GM23338 (cell line): ENCODE measurements at regions not wholly inside any gene's neighbourhood (a gene's known extent, or its start where the extent isn't known, plus 50 kb on each side); places are given as distances from the start of the nearest gene placed in this dataset.

Experiments used
- ATAC-seq: fragments of 200-7000 bp; cut with Tn5 transposase; 3 replicates; pipeline ENCODE4 v1.9.1; 2020
- DNase-seq: peaks from one replicate; pipeline ENCODE4 v3.0.0-alpha.2; 2015; ENCODE audit warnings: low spot score
- H2AFZ ChIP-seq: fragments of 200-600 bp; sonication (generic); 2 replicates; pipeline ENCODE4 v1.8.0; 2016; ENCODE audit warnings: antibody characterized with exemption, mild to moderate bottlenecking, moderate library complexity
- H3F3A ChIP-seq: fragments of 200-600 bp; sonication (generic); replicated peaks from 2 replicates; pipeline ENCODE4 v1.8.0; 2017; ENCODE audit warnings: antibody characterized with exemption, mixed run types, low read depth
- H3K27ac ChIP-seq: fragments of 200-600 bp; sonication (generic); 2 replicates; pipeline ENCODE4 v1.6.1; 2016; ENCODE audit warnings: low read depth
- H3K27me3 ChIP-seq: fragments of 200-600 bp; sonication (generic); 2 replicates; pipeline ENCODE4 v1.8.0; 2016; ENCODE audit warnings: mild to moderate bottlenecking, mixed run types, moderate library complexity; ENCODE audit not compliant: insufficient read depth
- H3K36me3 ChIP-seq: fragments of 200-600 bp; sonication (generic); 2 replicates; pipeline ENCODE4 v1.8.0; 2016; ENCODE audit warnings: mild to moderate bottlenecking; ENCODE audit not compliant: insufficient read depth
- H3K4me1 ChIP-seq: fragments of 200-600 bp; sonication (generic); 2 replicates; pipeline ENCODE4 v1.8.0; 2016; ENCODE audit warnings: mild to moderate bottlenecking, moderate library complexity; ENCODE audit not compliant: insufficient read depth
- H3K4me2 ChIP-seq: fragments of 200-600 bp; sonication (generic); 2 replicates; pipeline ENCODE4 v1.7.1; 2017; ENCODE audit warnings: mixed run types
- H3K4me3 ChIP-seq: fragments of 200-600 bp; sonication (generic); 2 replicates; pipeline ENCODE4 v1.6.1; 2016; ENCODE audit warnings: mixed run types
- H3K79me2 ChIP-seq: fragments of 200-600 bp; sonication (generic); replicated peaks from 2 replicates; pipeline ENCODE4 v1.8.0; 2017; ENCODE audit warnings: mild to moderate bottlenecking; ENCODE audit not compliant: insufficient read depth
- H3K9me2 ChIP-seq: fragments of 200-600 bp; sonication (generic); 2 replicates; pipeline ENCODE4 v1.8.0; 2017; ENCODE audit not compliant: insufficient read depth
- H4K20me1 ChIP-seq: fragments of 200-600 bp; sonication (generic); replicated peaks from 2 replicates; pipeline ENCODE4 v1.8.0; 2017; ENCODE audit warnings: mild to moderate bottlenecking; ENCODE audit not compliant: insufficient read depth
- H3K27ac Mint-ChIP-seq: 2 replicates; pipeline ENCODE4 v1.8.0; 2020; ENCODE audit warnings: inconsistent platforms, mild to moderate bottlenecking, moderate library complexity, mixed read lengths
- H3K27me3 Mint-ChIP-seq: 3 replicates; pipeline ENCODE4 v1.8.0; 2022; ENCODE audit warnings: low read depth, mild to moderate bottlenecking, moderate library complexity, mixed read lengths, inconsistent platforms; ENCODE audit not compliant: insufficient read depth, poor library complexity
- H3K36me3 Mint-ChIP-seq: 3 replicates; pipeline ENCODE4 v1.8.0; 2021; ENCODE audit warnings: low read depth, mild to moderate bottlenecking, inconsistent platforms, moderate library complexity, mixed read lengths
- H3K4me1 Mint-ChIP-seq: 3 replicates; pipeline ENCODE4 v1.8.0; 2020; ENCODE audit warnings: mild to moderate bottlenecking, inconsistent platforms, mixed read lengths
- H3K4me3 Mint-ChIP-seq: 3 replicates; pipeline ENCODE4 v1.8.0; 2021; ENCODE audit warnings: moderate library complexity, mild to moderate bottlenecking, inconsistent platforms, mixed read lengths
- H3K9me3 Mint-ChIP-seq: 3 replicates; pipeline ENCODE4 v1.8.0; 2020; ENCODE audit warnings: moderate library complexity, mild to moderate bottlenecking, inconsistent platforms, mixed read lengths
- CREB1 ChIP-seq: fragments of 250-450 bp; sonication (Bioruptor Pico); IDR thresholded peaks from 2 replicates; pipeline ENCODE4 v1.5.0; 2020; ENCODE audit warnings: low read depth, mild to moderate bottlenecking, moderate library complexity
- NANOG ChIP-seq: IDR thresholded peaks from 2 replicates; pipeline ENCODE4 v1.6.1; 2016; ENCODE audit warnings: antibody characterized with exemption, borderline replicate concordance
- REST ChIP-seq: IDR thresholded peaks from one replicate; pipeline ENCODE4 v1.6.1; 2018; ENCODE audit warnings: antibody characterized with exemption; ENCODE audit not compliant: unreplicated experiment
- TF ChIP-seq, protein P1 (sequence below), 2 experiments: fragments of 200-600 bp in 1 of 2; sonication (generic) in 1 of 2; conservative IDR thresholded peaks; 2 replicates each; pipeline versions ENCODE4 v1.5.1 to v1.6.1; 2016 to 2017; ENCODE audit warnings: antibody characterized with exemption in 2 of 2, low read depth in 2 of 2, mild to moderate bottlenecking in 2 of 2, moderate library complexity in 1 of 2
- TF ChIP-seq, protein P2 (sequence below): IDR thresholded peaks from 2 replicates; pipeline ENCODE4 v1.6.1; 2016; ENCODE audit warnings: antibody characterized with exemption
- TF ChIP-seq, protein P3 (sequence below): fragments of 250-450 bp; sonication (Bioruptor Pico); IDR thresholded peaks from 2 replicates; pipeline ENCODE4 v1.5.0; 2020; ENCODE audit warnings: mild to moderate bottlenecking, moderate library complexity

- Histone ChIP-seq H3K4me3 (no peak overlapping the region), H3K27ac (no peak overlapping the region), H3K79me2 (no peaks in the 10 kb centered on the region), H3F3A (no peaks in the 10 kb centered on the region), H4K20me1 (no peaks in the 10 kb centered on the region), H3K36me3 (no peaks in the 10 kb centered on the region), H2AFZ (no peak overlapping the region), H3K27me3 (no peaks in the 10 kb centered on the region), H3K9me2 (no peaks in the 10 kb centered on the region), H3K4me2 (no peak overlapping the region), H3K4me1 (no peaks in the 10 kb centered on the region)
- no peaks in the 10 kb centered on the region for H3K27me3 Mint-ChIP-seq
- TF ChIP-seq, protein P1, sequence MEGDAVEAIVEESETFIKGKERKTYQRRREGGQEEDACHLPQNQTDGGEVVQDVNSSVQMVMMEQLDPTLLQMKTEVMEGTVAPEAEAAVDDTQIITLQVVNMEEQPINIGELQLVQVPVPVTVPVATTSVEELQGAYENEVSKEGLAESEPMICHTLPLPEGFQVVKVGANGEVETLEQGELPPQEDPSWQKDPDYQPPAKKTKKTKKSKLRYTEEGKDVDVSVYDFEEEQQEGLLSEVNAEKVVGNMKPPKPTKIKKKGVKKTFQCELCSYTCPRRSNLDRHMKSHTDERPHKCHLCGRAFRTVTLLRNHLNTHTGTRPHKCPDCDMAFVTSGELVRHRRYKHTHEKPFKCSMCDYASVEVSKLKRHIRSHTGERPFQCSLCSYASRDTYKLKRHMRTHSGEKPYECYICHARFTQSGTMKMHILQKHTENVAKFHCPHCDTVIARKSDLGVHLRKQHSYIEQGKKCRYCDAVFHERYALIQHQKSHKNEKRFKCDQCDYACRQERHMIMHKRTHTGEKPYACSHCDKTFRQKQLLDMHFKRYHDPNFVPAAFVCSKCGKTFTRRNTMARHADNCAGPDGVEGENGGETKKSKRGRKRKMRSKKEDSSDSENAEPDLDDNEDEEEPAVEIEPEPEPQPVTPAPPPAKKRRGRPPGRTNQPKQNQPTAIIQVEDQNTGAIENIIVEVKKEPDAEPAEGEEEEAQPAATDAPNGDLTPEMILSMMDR (conservative IDR thresholded peaks at IDR 0.05; ENCODE audit: low read depth in 2 of 2), result no peak
- ATAC-seq (no peak), DNase-seq (no peak)
- no peaks in the 10 kb centered on the region; the same call in 2 of the 3 replicates for H3K36me3 Mint-ChIP-seq
- 0 out of 3 replicates have a peak, but pooled peaks cover 3% of the 10 kb centered on the region for H3K9me3 Mint-ChIP-seq
- H3K4me1 Mint-ChIP-seq, result no peaks in the 10 kb centered on the region
- no peak overlapping the region for H3K27ac Mint-ChIP-seq
- H3K4me3 Mint-ChIP-seq, result no peak overlapping the region
Measured at GRCh38 chr7:80999100-80999499, 80.2 kb upstream of the SEMA3C start.

- no peak for ATAC-seq
- Histone ChIP-seq H4K20me1 (no peaks in the 10 kb centered on the region), H3K4me2 (no peak overlapping the region), H3F3A (no peaks in the 10 kb centered on the region), H3K4me1 (no peaks in the 10 kb centered on the region), H3K9me2 (no peaks in the 10 kb centered on the region), H3K27me3 (no peaks in the 10 kb centered on the region), H3K27ac (no peak overlapping the region), H3K79me2 (no peaks in the 10 kb centered on the region), H3K36me3 (no peaks in the 10 kb centered on the region), H2AFZ (no peak overlapping the region), H3K4me3 (no peak overlapping the region)
- Mint-ChIP-seq H3K9me3 (0 out of 3 replicates have a peak, but pooled peaks cover 3% of the 10 kb centered on the region), H3K27ac (no peak overlapping the region), H3K4me1 (no peaks in the 10 kb centered on the region), H3K4me3 (no peak overlapping the region), H3K36me3 (no peaks in the 10 kb centered on the region; the same call in 2 of the 3 replicates), H3K27me3 (no peaks in the 10 kb centered on the region)
- no peak for DNase-seq
- TF ChIP-seq CREB1 (CRISPR knock-in tag), result no peak
- TF ChIP-seq, protein P2, sequence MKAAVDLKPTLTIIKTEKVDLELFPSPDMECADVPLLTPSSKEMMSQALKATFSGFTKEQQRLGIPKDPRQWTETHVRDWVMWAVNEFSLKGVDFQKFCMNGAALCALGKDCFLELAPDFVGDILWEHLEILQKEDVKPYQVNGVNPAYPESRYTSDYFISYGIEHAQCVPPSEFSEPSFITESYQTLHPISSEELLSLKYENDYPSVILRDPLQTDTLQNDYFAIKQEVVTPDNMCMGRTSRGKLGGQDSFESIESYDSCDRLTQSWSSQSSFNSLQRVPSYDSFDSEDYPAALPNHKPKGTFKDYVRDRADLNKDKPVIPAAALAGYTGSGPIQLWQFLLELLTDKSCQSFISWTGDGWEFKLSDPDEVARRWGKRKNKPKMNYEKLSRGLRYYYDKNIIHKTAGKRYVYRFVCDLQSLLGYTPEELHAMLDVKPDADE, result no peak
- no peak for TF ChIP-seq REST
- TF ChIP-seq NANOG, result no peak
- TF ChIP-seq, protein P1 (conservative IDR thresholded peaks at IDR 0.05; ENCODE audit: low read depth in 2 of 2), result no peak
- TF ChIP-seq, protein P3, sequence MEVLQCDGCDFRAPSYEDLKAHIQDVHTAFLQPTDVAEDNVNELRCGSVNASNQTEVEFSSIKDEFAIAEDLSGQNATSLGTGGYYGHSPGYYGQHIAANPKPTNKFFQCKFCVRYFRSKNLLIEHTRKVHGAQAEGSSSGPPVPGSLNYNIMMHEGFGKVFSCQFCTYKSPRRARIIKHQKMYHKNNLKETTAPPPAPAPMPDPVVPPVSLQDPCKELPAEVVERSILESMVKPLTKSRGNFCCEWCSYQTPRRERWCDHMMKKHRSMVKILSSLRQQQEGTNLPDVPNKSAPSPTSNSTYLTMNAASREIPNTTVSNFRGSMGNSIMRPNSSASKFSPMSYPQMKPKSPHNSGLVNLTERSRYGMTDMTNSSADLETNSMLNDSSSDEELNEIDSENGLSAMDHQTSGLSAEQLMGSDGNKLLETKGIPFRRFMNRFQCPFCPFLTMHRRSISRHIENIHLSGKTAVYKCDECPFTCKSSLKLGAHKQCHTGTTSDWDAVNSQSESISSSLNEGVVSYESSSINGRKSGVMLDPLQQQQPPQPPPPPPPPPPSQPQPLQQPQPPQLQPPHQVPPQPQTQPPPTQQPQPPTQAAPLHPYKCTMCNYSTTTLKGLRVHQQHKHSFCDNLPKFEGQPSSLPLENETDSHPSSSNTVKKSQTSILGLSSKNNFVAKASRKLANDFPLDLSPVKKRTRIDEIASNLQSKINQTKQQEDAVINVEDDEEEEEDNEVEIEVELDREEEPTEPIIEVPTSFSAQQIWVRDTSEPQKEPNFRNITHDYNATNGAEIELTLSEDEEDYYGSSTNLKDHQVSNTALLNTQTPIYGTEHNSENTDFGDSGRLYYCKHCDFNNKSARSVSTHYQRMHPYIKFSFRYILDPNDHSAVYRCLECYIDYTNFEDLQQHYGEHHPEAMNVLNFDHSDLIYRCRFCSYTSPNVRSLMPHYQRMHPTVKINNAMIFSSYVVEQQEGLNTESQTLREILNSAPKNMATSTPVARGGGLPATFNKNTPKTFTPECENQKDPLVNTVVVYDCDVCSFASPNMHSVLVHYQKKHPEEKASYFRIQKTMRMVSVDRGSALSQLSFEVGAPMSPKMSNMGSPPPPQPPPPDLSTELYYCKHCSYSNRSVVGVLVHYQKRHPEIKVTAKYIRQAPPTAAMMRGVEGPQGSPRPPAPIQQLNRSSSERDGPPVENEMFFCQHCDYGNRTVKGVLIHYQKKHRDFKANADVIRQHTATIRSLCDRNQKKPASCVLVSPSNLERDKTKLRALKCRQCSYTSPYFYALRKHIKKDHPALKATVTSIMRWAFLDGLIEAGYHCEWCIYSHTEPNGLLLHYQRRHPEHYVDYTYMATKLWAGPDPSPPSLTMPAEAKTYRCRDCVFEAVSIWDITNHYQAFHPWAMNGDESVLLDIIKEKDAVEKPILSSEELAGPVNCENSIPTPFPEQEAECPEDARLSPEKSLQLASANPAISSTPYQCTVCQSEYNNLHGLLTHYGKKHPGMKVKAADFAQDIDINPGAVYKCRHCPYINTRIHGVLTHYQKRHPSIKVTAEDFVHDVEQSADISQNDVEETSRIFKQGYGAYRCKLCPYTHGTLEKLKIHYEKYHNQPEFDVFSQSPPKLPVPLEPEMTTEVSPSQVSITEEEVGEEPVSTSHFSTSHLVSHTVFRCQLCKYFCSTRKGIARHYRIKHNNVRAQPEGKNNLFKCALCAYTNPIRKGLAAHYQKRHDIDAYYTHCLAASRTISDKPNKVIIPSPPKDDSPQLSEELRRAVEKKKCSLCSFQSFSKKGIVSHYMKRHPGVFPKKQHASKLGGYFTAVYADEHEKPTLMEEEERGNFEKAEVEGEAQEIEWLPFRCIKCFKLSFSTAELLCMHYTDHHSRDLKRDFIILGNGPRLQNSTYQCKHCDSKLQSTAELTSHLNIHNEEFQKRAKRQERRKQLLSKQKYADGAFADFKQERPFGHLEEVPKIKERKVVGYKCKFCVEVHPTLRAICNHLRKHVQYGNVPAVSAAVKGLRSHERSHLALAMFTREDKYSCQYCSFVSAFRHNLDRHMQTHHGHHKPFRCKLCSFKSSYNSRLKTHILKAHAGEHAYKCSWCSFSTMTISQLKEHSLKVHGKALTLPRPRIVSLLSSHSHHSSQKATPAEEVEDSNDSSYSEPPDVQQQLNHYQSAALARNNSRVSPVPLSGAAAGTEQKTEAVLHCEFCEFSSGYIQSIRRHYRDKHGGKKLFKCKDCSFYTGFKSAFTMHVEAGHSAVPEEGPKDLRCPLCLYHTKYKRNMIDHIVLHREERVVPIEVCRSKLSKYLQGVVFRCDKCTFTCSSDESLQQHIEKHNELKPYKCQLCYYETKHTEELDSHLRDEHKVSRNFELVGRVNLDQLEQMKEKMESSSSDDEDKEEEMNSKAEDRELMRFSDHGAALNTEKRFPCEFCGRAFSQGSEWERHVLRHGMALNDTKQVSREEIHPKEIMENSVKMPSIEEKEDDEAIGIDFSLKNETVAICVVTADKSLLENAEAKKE (CRISPR knock-in tag), result no peak
Measured at GRCh38 chr7:80997841-80998240, 79.0 kb upstream of the SEMA3C start.
